GM19468 (cell line): ENCODE measurements at regions not wholly inside any gene's neighbourhood (a gene's known extent, or its start where the extent isn't known, plus 50 kb on each side); places are given as distances from the start of the nearest gene placed in this dataset.

Experiments
- ATAC-seq: cut with Tn5 transposase; IDR thresholded peaks from one replicate; pipeline ENCODE4 v1.9.1; 2021; ENCODE audit warnings: mild to moderate bottlenecking, moderate library complexity, moderate number of reproducible peaks; ENCODE audit not compliant: unreplicated experiment; ENCODE audit errors: extremely low read depth

DNA sequence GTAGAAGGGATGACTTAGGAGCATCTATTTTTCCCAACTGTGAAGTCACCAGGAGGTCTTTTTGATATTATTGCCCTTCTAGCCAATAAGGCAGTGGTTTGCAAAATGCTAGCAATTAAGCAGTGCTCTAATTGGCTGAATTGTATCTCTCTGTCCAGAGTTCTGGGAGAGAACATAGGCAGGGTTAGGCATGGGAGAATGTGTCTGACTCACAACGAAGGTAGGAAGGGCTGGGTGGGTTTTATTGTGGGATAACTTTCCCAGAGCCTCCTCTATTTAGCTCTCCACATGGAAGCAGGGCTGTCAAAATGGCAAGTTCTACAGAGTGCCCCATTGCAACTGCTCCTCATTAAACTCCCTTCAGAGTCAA, 415.9 kb upstream of the CADM1 start:
- ATAC-seq, result no peak

- peak; percentile 24 for ATAC-seq
Observed at GRCh38 chr11:115919341-115920091, 415.3 kb upstream of the CADM1 start.

DNA sequence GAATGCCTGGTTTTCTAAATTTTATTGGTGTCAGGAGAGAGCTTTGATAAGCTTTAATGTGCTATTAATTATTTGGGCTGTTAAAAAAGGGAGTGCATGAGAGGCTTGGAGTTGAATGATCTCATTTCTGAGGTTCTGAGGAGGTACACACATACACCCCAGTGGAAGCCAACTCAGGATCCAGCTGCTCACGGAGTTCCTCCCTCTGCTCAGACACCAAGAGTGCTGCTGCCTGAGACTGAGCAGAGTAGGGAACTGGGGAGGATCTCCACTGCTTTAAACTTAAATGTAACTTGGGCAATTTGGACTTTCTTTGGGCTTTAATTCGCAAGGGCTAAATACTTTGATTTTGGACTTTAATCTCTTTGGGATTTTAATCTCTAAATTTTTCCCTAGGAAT, 414.4 kb upstream of the CADM1 start:
- no peak for ATAC-seq

GRCh38 chr11:115916608-115917007, 412.4 kb upstream of the CADM1 start:
- no peak for ATAC-seq

DNA sequence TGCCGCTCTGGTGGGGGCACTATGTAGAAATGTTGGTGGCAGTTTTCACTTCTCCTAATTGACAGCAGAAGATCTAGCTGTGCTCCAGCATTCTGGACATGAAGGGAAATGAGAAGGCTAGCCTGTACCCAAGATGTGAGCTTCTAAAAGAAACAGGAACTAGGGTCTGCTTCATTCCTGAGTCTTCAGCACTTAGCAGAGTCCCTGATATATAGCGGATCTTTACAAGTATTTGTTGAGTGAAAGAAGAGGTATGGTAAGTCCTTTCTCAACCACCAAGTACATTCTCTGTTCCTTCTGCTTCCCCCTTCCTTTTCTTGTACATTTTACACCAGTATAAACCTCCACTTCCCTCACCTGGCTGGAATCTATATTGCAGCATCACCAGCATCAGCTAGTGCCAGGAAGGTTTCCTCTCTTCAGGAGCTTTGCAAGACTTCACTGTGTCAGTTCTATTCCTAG, 408.3 kb upstream of the CADM1 start:
- ATAC-seq, result no peak

DNA sequence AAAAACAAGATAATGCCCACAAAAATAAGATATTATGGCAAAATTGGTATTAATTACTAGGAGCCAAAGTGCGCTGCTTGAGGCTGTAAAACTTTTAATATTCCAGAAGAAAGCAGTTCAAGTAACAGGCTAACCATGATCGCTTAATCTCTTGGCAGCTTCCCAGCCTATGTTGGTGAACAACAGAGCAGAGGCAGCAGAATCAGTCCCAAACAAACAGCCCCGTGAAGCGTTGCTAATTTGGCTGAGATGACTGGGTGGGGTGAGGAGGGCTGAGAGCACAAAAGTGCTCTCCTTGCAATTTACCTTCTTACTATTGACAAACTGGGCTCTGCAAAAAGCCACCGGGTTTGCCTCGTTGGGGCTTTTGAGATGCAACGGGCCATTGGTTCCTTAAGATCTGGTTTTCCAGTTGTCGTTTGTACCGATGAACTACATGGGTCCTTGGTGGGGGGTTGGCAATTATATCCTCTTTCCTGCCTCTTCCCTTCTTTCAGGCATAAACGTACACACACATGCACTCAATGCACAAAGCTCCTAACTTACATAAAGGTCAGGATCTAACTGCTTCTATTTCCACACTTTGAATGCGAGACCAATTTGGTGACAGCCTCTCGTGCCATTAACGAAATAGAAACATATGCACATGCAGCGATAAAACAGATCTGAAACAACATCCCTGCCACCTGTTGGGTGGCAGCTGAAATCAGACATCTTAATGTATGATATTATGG, 407.6 kb upstream of the CADM1 start:
- ATAC-seq, result no peak

DNA sequence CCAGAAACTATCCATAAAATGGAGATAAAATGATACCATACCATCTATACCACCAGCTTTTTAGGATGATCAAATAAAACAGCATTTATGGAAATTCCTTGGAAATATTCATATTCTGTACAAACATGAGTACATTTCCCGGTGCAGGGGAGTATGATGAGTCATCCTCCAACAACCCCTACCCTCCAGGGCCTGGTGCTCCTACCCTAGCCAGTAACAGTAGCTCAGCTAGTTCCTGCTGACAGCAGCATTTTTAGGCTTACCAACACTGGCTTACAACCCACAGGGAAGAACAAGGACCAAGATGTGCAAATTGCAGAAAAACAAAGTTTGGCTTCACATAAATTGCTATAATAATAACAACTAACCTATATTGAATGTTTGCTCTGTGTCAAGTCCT, 406.2 kb upstream of the CADM1 start:
- no peak for ATAC-seq

- ATAC-seq, result no peak
Observed at GRCh38 chr11:115906171-115906570, 402.0 kb upstream of the CADM1 start.

GRCh38 chr11:115905341-115906000, 401.3 kb upstream of the CADM1 start:
- ATAC-seq, result no peak

- no peak for ATAC-seq
Observed at GRCh38 chr11:115903179-115903578, 399.0 kb upstream of the CADM1 start.

GRCh38 chr11:115901069-115901468, 396.9 kb upstream of the CADM1 start:
- ATAC-seq, result no peak

DNA sequence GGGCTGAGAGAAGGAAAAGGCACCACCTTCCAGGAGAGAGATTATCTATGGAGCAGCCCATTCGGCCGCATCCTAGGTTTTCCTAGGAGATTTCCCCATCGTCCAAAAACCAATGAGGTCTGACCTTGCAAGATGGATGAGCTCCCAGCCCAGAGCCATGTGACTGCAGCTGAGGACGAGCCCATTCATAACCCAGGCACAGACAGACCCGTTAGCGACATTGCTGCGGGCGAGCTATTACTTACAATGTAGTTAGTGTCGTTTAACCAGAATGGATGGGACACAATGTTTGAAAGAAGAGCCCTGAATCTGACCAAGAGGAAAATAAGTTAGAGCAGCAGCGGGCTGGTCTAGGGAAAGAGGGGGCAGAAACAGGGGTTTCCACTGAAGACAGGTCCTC, 395.9 kb upstream of the CADM1 start:
- ATAC-seq, result no peak

DNA sequence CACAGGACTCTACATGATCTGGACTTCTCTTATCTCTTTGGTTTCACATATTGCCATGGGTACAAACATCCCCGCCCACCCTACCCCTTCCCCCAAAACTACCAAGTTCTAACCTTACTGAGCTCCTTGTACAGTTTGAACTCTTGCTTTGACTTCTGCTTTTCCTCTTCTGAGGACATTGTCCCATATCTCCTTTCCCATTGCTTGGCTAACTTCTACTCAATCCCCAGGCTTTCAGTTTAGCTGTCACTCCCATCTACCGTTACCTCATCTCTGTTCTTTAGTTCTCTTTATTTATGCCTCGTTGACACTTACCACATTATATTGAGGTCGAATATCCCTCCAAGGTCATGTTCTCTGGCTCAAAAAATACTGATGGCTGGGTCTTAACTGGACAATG, 393.5 kb upstream of the CADM1 start:
- no peak for ATAC-seq

- no peak for ATAC-seq
Observed at GRCh38 chr11:115896084-115896483, 391.9 kb upstream of the CADM1 start.

DNA sequence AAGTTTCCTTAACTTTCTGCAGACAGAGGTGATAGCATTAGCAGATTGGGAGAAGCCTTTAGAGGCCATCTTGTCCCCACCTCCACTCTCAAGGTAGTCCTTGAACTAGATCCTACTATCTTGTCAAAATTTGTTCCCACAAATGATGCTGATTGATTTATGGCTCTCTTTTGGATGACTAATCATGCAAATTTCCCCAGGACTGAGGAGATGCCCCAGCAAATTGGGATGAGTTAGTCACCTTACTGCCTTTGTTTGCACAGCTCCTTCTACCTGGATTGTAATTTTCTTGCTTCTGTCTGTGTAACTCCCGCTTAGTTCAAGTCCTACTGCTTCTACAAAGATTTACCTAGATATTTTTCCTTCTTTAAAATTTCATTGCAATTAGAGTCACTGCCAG, 391.4 kb upstream of the CADM1 start:
- ATAC-seq, result no peak

DNA sequence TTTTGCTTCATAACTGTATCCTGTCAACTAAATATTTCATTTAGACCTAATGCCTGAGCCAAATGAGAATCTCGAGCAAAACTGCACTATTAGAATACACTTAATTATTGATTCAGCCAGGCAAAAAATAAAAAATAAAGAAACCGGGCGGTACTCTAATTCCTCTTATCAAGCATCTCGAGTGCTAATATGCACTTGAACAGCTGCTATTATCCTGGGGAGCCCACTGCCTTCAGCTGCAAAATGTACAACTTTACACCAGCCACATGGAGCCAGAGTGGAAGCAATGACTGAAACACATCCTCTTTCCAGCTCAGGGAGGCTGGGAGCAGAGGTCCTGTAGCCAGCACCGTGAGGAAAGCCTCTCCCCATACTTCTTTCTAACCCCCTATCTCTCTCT, 390.0 kb upstream of the CADM1 start:
- ATAC-seq, result no peak

- no peak for ATAC-seq
Observed at GRCh38 chr11:115893461-115894099, 389.4 kb upstream of the CADM1 start.

- no peak for ATAC-seq
Observed at GRCh38 chr11:115892016-115892415, 387.8 kb upstream of the CADM1 start.

DNA sequence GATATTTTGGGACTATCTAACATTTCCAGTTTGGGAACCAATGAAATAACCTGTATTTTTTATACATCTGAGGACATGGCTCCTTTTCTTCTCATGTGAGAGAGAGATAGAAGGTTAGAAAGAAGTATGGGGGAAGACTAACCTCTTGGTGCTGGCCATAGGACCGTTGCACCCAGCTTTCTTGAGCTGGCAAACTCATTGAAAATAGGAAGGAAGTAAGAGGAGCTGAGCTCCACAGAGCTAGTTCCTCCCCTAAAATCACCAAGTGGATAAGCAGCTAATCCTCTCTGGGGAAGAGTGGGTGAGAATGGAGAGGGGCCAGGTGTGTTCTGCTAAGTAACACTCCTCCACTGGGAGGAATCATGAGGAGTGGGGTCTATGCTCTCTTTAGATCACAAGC, 387.4 kb upstream of the CADM1 start:
- ATAC-seq, result no peak

GRCh38 chr11:115890500-115890899, 386.3 kb upstream of the CADM1 start:
- ATAC-seq, result no peak

DNA sequence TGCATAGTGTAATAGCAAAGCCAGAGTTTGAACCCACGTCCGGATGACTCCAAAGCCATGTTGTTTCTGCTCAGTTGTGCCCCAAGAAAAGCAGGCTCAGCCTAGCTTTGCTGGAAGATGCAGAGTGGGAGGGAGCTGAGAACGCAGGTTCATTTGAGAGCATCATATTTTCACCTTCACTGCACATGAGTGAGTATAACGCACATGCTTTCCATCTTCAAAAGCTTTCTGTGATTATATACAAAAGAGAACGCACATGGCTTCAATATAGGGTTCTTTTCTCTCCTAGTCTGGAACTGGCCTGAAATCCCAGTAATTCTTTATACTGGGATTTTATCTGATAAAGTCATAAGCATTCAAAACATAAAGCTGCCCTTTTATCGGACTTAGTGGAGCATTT, 385.5 kb upstream of the CADM1 start:
- no peak for ATAC-seq
